GM12891 (cell line): ENCODE measurements at regions not wholly inside any gene's neighbourhood (a gene's known extent, or its start where the extent isn't known, plus 50 kb on each side); places are given as distances from the start of the nearest gene placed in this dataset.
"Not testable (repeated sequence)": the region's sequence is repeated elsewhere in the genome, so short reads cannot be mapped to it uniquely, and the experiment has no call there.

ENCODE experiments used
- DNase-seq: peaks from one replicate; pipeline ENCODE4 v3.0.0; 2011; ENCODE audit warnings: low spot score; ENCODE audit not compliant: insufficient read length
- FAIRE-seq: peaks from 2 replicates; lab custom pipeline; 2011; peaks lifted over from hg19 to GRCh38; lab: Jason Lieb, UNC
- PAX5 ChIP-seq: IDR thresholded peaks from 2 replicates; pipeline ENCODE4 v1.6.1; 2011; ENCODE audit warnings: low read length, moderate library complexity, mild to moderate bottlenecking; ENCODE audit not compliant: insufficient read depth, severe bottlenecking
- POLR2A ChIP-seq: IDR thresholded peaks from 2 replicates; pipeline ENCODE4 v1.6.1; 2011; ENCODE audit warnings: low read depth, low read length, control low read depth
- POLR2AphosphoS5 ChIP-seq: IDR thresholded peaks from 2 replicates; pipeline ENCODE4 v1.6.1; 2011; ENCODE audit warnings: low read depth, low read length, control low read depth
- POU2F2 ChIP-seq: IDR thresholded peaks from 2 replicates; pipeline ENCODE4 v1.6.1; 2011; ENCODE audit warnings: low read depth, mild to moderate bottlenecking, control low read depth, low read length, moderate library complexity
- SPI1 ChIP-seq: IDR thresholded peaks from 2 replicates; pipeline ENCODE4 v1.6.1; 2011; ENCODE audit warnings: low read depth, low read length, control low read depth
- TAF1 ChIP-seq: IDR thresholded peaks from 2 replicates; pipeline ENCODE4 v1.6.1; 2011; ENCODE audit warnings: low read depth, low read length, control low read depth

- no peak for FAIRE-seq
- TF ChIP-seq SPI1 (no peak), TAF1 (no peak), POLR2AphosphoS5 (no peak), PAX5 (no peak)
- no peak for DNase-seq
Measured at GRCh38 chr5:92092239-92092638, 709.1 kb upstream of the ARRDC3 start.

- FAIRE-seq (no peak), DNase-seq (no peak)
Measured at GRCh38 chr5:92086059-92086811, 703.1 kb upstream of the ARRDC3 start.

GRCh38 chr5:92081958-92082712, 699.0 kb upstream of the ARRDC3 start:
- DNase-seq: no peak
- TF ChIP-seq SPI1 (no peak), TAF1 (no peak), POU2F2 (no peak), POLR2AphosphoS5 (no peak), POLR2A (no peak), PAX5 (no peak)
- no peak for FAIRE-seq

More at GRCh38 chr5:92086059-92086811, 703.1 kb upstream of the ARRDC3 start:
- TF ChIP-seq PAX5 (no peak), TAF1 (no peak), POLR2A (no peak), POU2F2 (no peak), POLR2AphosphoS5 (no peak), SPI1 (no peak)

- TF ChIP-seq POLR2AphosphoS5 (no peak), POLR2A (no peak), TAF1 (no peak), SPI1 (no peak)
- no peak for DNase-seq
- FAIRE-seq: no peak
Measured at GRCh38 chr5:92070786-92071185, 687.7 kb upstream of the ARRDC3 start.

GRCh38 chr5:92064993-92065392, 681.9 kb upstream of the ARRDC3 start:
- no peak for FAIRE-seq
- TF ChIP-seq PAX5 (no peak), TAF1 (no peak), POLR2AphosphoS5 (no peak), POLR2A (no peak), SPI1 (no peak), POU2F2 (no peak)

GRCh38 chr5:92051741-92052140, 668.6 kb upstream of the ARRDC3 start:
- DNase-seq: no peak
- FAIRE-seq: no peak
- no peak for TF ChIP-seq POU2F2
- no peak for TF ChIP-seq POLR2AphosphoS5
- TF ChIP-seq POLR2A: no peak
- TF ChIP-seq TAF1: no peak
- TF ChIP-seq PAX5: no peak
- no peak for TF ChIP-seq SPI1

More at GRCh38 chr5:92064993-92065392, 681.9 kb upstream of the ARRDC3 start:
- DNase-seq: no peak

GRCh38 chr5:92050970-92051369, 667.9 kb upstream of the ARRDC3 start:
- DNase-seq: no peak
- TF ChIP-seq POLR2A (no peak), PAX5 (no peak), TAF1 (no peak), POU2F2 (no peak), SPI1 (no peak), POLR2AphosphoS5 (no peak)
- no peak for FAIRE-seq

- FAIRE-seq (no peak), DNase-seq (no peak)
- TF ChIP-seq TAF1 (no peak), POU2F2 (no peak), PAX5 (no peak), POLR2AphosphoS5 (no peak), POLR2A (no peak), SPI1 (no peak)
Measured at GRCh38 chr5:92041911-92042660, 659.0 kb upstream of the ARRDC3 start.

- FAIRE-seq (no peak), DNase-seq (no peak)
- TF ChIP-seq POLR2A: no peak
- TF ChIP-seq SPI1: no peak
- TF ChIP-seq POLR2AphosphoS5: no peak
- no peak for TF ChIP-seq TAF1
- TF ChIP-seq POU2F2: no peak
- TF ChIP-seq PAX5: no peak
Measured at GRCh38 chr5:92041206-92041605, 658.1 kb upstream of the ARRDC3 start.

GRCh38 chr5:92029792-92030191, 646.7 kb upstream of the ARRDC3 start:
- FAIRE-seq, DNase-seq: not testable (repeated sequence)

GRCh38 chr5:92023555-92023954, 640.4 kb upstream of the ARRDC3 start:
- TF ChIP-seq POU2F2 (no peak), POLR2AphosphoS5 (no peak)
- DNase-seq: no peak
- FAIRE-seq: no peak
